HG03457 (cell line): ENCODE measurements at regions not wholly inside any gene's neighbourhood (a gene's known extent, or its start where the extent isn't known, plus 50 kb on each side); places are given as distances from the start of the nearest gene placed in this dataset.
"Not testable (repeated sequence)": the region's sequence is repeated elsewhere in the genome, so short reads cannot be mapped to it uniquely, and the experiment has no call there.

Source experiments
- ATAC-seq: cut with Tn5 transposase; IDR thresholded peaks from one replicate; pipeline ENCODE4 v1.9.1; 2021; ENCODE audit warnings: moderate number of reproducible peaks; ENCODE audit not compliant: unreplicated experiment

- peak; percentile 72 for ATAC-seq
These were observed 104.3 kb upstream of the TSC22D2 start for GRCh38 chr3:150303768-150304167.

GRCh38 chr3:150302246-150302645 is 105.9 kb upstream of the TSC22D2 start:
- ATAC-seq: no peak

- no peak for ATAC-seq
These were observed 107.1 kb upstream of the TSC22D2 start for GRCh38 chr3:150300852-150301517.

GRCh38 chr3:150300388-150300787 is 107.7 kb upstream of the TSC22D2 start:
- ATAC-seq: no peak

GRCh38 chr3:150299201-150299600 is 108.9 kb upstream of the TSC22D2 start:
- ATAC-seq: no peak

- no peak for ATAC-seq
These were observed 111.1 kb upstream of the TSC22D2 start for GRCh38 chr3:150296966-150297365.

- ATAC-seq: no peak
These were observed 111.9 kb upstream of the TSC22D2 start for GRCh38 chr3:150296123-150296735.

- ATAC-seq: no peak
These were observed 114.6 kb upstream of the TSC22D2 start for GRCh38 chr3:150293401-150294001.

GRCh38 chr3:150292891-150293290 is 115.2 kb upstream of the TSC22D2 start:
- no peak for ATAC-seq

GRCh38 chr3:150291515-150291914 is 116.6 kb upstream of the TSC22D2 start:
- ATAC-seq: no peak

GRCh38 chr3:150286390-150287147 is 121.5 kb upstream of the TSC22D2 start:
- ATAC-seq: no peak

- no peak for ATAC-seq
These were observed 122.5 kb upstream of the TSC22D2 start for GRCh38 chr3:150285601-150286000.

GRCh38 chr3:150278843-150279381 is 129.2 kb upstream of the TSC22D2 start:
- no peak for ATAC-seq

GRCh38 chr3:150278195-150278594 is 129.9 kb upstream of the TSC22D2 start:
- no peak for ATAC-seq

GRCh38 chr3:150277444-150277843 is 130.7 kb upstream of the TSC22D2 start:
- ATAC-seq: no peak

GRCh38 chr3:150275941-150276340 is 132.2 kb upstream of the TSC22D2 start:
- no peak for ATAC-seq

GRCh38 chr3:150274372-150274771 is 133.7 kb upstream of the TSC22D2 start:
- no peak for ATAC-seq

GRCh38 chr3:150273396-150273795 is 134.7 kb upstream of the TSC22D2 start:
- no peak for ATAC-seq

GRCh38 chr3:150271591-150271960 is 136.5 kb upstream of the TSC22D2 start:
- no peak for ATAC-seq

- no peak for ATAC-seq
These were observed 137.1 kb upstream of the TSC22D2 start for GRCh38 chr3:150270883-150271590.

GRCh38 chr3:150270444-150270843 is 137.7 kb upstream of the TSC22D2 start:
- not testable (repeated sequence) for ATAC-seq
